Right lobe of liver (tissue), 6 donors: ENCODE measurements at regions not wholly inside any gene's neighbourhood (a gene's known extent, or its start where the extent isn't known, plus 50 kb on each side); places are given as distances from the start of the nearest gene placed in this dataset.
"Not testable (repeated sequence)": the region's sequence is repeated elsewhere in the genome, so short reads cannot be mapped to it uniquely, and the experiment has no call there.

ENCODE experiments used
- ATAC-seq, 4 donors: fragments of 200-7000 bp; cut with Tn5 transposase; one replicate each; pipeline ENCODE4 v1.9.1; 2020; ENCODE audit warnings: mild to moderate bottlenecking in 4 of 4, moderate library complexity in 4 of 4
- DNase-seq, 3 donors: peaks; one replicate each; pipeline ENCODE4 v3.0.0-alpha.2; 2020
- H3K27ac ChIP-seq, 3 donors: fragments of 200-600 bp; one replicate each; pipeline ENCODE4 v1.8.0; 2022
- H3K27me3 ChIP-seq, 2 donors: fragments of 200-600 bp; one replicate each; pipeline ENCODE4 v1.8.0; 2022
- H3K36me3 ChIP-seq, 4 donors: fragments of 200-600 bp; sonication (generic) in 1 of 4; one replicate each; pipeline versions ENCODE4 v1.5.1 to v1.8.0; 2017 to 2022; ENCODE audit warnings: control low read depth in 1 of 4
- H3K4me1 ChIP-seq, 4 donors: fragments of 200-600 bp; sonication (generic) in 1 of 4; one replicate each; pipeline versions ENCODE4 v1.5.1 to v1.8.0; 2017 to 2022; ENCODE audit warnings: control low read depth in 1 of 4
- H3K4me3 ChIP-seq, 3 donors: fragments of 200-600 bp; one replicate each; pipeline ENCODE4 v1.8.0; 2022
- H3K9me3 ChIP-seq, 4 donors: fragments of 200-600 bp; sonication (generic) in 1 of 4; one replicate each; pipeline versions ENCODE4 v1.5.1 to v1.8.0; 2017 to 2022; ENCODE audit warnings: control low read depth in 1 of 4
- POLR2A ChIP-seq: fragments of 450-650 bp; IDR thresholded peaks from one replicate; pipeline ENCODE4 v1.6.1; 2017; ENCODE audit warnings: antibody characterized with exemption, mild to moderate bottlenecking
- WGBS: methylation state at CpG from one replicate; pipeline ENCODE4 v1.1.6; 2018; ENCODE audit warnings: low coverage, low lambda C conversion rate; ENCODE audit not compliant: insufficient coverage; ENCODE audit errors: missing lambda C conversion rate; 5-methylcytosine and 5-hydroxymethylcytosine counted together
- intact Hi-C, 2 donors: fragments of 100-400 bp; cut with DNase I; formaldehyde crosslinking; loops; one replicate each; pipeline versions ENCODE4 v1.11.2 to v1.14.1; 2022
- TF ChIP-seq, protein P1 (sequence below), 4 donors: fragments of 200-600 bp in 3 of 4; fragments of 450-650 bp in 1 of 4; IDR thresholded peaks; one replicate each; pipeline versions ENCODE4 v1.5.1 to v1.8.0; 2016 to 2022; ENCODE audit warnings: antibody characterized with exemption in 4 of 4, mild to moderate bottlenecking in 2 of 4
- donor health status: DM: no; HTN: yes; CAD: no.
- donor health status: DM: no; HTN: no; CAD: no.
- donor health status: DM: no; HTN: no; CAD: no.
- donor health status: DM: no; HTN: yes; CAD: no.
- donor health status: DM: no; HTN: yes; CAD: no.

GRCh38 chr3:75894234-75894633 lies 108.9 kb upstream of the ZNF717 start:
- Histone ChIP-seq H3K9me3 (no peaks in the 10 kb centered on the region), H3K4me1 (no peaks in the 10 kb centered on the region), H3K27ac (no peak overlapping the region), H3K36me3 (no peaks in the 10 kb centered on the region), H3K27me3 (no peaks in the 10 kb centered on the region), H3K4me3 (no peak overlapping the region)
- TF ChIP-seq POLR2A = no peak
- TF ChIP-seq, protein P1, sequence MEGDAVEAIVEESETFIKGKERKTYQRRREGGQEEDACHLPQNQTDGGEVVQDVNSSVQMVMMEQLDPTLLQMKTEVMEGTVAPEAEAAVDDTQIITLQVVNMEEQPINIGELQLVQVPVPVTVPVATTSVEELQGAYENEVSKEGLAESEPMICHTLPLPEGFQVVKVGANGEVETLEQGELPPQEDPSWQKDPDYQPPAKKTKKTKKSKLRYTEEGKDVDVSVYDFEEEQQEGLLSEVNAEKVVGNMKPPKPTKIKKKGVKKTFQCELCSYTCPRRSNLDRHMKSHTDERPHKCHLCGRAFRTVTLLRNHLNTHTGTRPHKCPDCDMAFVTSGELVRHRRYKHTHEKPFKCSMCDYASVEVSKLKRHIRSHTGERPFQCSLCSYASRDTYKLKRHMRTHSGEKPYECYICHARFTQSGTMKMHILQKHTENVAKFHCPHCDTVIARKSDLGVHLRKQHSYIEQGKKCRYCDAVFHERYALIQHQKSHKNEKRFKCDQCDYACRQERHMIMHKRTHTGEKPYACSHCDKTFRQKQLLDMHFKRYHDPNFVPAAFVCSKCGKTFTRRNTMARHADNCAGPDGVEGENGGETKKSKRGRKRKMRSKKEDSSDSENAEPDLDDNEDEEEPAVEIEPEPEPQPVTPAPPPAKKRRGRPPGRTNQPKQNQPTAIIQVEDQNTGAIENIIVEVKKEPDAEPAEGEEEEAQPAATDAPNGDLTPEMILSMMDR (IDR thresholded peaks at IDR 0.05) = no peak
- DNase-seq (no peak), ATAC-seq (no peak)
- 39% methylated on average over 1 of the region's 1 CpG for WGBS
- intact Hi-C loops = no loop called here

- DNase-seq = no peak
- TF ChIP-seq, protein P1 (IDR thresholded peaks at IDR 0.05) = no peak
- TF ChIP-seq POLR2A = no peak
- intact Hi-C loops = no loop called here
- no peaks in the 10 kb centered on the region for H3K4me1 ChIP-seq
- no peak overlapping the region for H3K4me3 ChIP-seq
- H3K36me3 ChIP-seq = no peaks in the 10 kb centered on the region
- no peaks in the 10 kb centered on the region for H3K9me3 ChIP-seq
- no peak overlapping the region for H3K27ac ChIP-seq
- WGBS = 53% methylated on average over 3 of the region's 4 CpGs
- H3K27me3 ChIP-seq = no peaks in the 10 kb centered on the region
- ATAC-seq = no peak
These were observed 110.9 kb upstream of the ZNF717 start for GRCh38 chr3:75896265-75896664.

DNA sequence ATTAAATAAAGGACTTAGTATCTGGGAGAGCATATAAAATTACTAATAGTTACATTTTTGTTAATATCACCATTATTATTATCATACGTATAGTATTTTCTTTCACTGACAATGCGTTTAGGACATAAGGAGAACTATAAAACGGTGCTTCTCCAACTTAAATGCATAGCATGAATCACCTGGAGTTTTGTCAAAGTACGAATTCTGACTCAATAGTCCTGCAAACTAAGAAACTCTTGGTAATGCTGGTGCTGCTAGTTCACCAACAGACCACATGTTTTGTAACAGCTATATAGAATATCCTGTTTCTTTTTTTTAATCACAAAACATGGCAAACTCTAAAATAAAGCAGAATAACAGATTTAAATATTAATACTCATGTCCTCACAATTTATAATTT lies 116.1 kb upstream of the ZNF717 start:
- H3K36me3 ChIP-seq, H3K9me3 ChIP-seq, H3K4me3 ChIP-seq, H3K4me1 ChIP-seq, H3K27ac ChIP-seq, ATAC-seq, intact Hi-C loops, H3K27me3 ChIP-seq, DNase-seq: not testable (repeated sequence)
- 50% methylated on average over 4 of the region's 4 CpGs for WGBS

GRCh38 chr3:75906555-75907112 lies 121.3 kb upstream of the ZNF717 start:
- Histone ChIP-seq H3K9me3 (no peaks in the 10 kb centered on the region), H3K36me3 (no peaks in the 10 kb centered on the region), H3K4me3 (peak overlapping the region in 2 of 3 donors; percentile 7 to 18), H3K27me3 (no peaks in the 10 kb centered on the region), H3K27ac (no peak overlapping the region), H3K4me1 (no peaks in the 10 kb centered on the region)
- TF ChIP-seq, protein P1 (IDR thresholded peaks at IDR 0.05) = no peak
- no peak for TF ChIP-seq POLR2A
- WGBS = 5% methylated on average over 17 of the region's 37 CpGs
- intact Hi-C loops = no loop called here
- DNase-seq = peak in 2 of 3 donors; percentile 30 to 59
- peak; percentile 61 to 84 (median 75) for ATAC-seq

DNA sequence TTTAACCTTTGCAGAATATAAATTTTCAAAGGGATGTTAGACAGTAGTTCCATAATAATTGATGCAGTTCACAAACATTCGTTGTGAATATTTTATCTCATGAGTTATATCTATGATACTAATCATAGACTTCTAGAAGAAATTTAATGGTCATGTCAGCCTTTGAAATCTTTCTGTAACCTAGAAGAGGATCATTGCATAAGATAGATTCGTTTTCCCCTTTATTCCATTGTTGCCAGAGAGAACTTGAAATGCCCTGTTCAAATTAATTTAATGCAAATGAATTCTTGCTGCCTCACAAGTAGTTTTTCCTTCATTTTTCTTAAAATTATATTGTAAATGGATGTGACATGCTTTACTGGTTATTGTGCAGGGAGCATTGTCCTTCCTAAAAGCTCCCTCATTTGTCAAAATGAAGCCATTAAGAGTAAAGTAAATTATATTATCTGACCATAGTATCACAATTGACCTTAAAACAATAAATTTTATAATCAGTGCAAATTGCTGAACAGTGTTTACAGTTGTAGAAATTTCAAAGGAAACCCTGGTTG lies 128.5 kb upstream of the ZNF717 start:
- Histone ChIP-seq H3K4me1 (no peaks in the 10 kb centered on the region), H3K27ac (no peak overlapping the region), H3K4me3 (no peak overlapping the region), H3K36me3 (no peaks in the 10 kb centered on the region), H3K9me3 (no peaks in the 10 kb centered on the region), H3K27me3 (no peaks in the 10 kb centered on the region)
- ATAC-seq (no peak), DNase-seq (no peak)
- TF ChIP-seq, protein P1 (IDR thresholded peaks at IDR 0.05) = no peak
- no peak for TF ChIP-seq POLR2A
- intact Hi-C loops = no loop called here
- 24% methylated on average over 2 of the region's 2 CpGs for WGBS

DNA sequence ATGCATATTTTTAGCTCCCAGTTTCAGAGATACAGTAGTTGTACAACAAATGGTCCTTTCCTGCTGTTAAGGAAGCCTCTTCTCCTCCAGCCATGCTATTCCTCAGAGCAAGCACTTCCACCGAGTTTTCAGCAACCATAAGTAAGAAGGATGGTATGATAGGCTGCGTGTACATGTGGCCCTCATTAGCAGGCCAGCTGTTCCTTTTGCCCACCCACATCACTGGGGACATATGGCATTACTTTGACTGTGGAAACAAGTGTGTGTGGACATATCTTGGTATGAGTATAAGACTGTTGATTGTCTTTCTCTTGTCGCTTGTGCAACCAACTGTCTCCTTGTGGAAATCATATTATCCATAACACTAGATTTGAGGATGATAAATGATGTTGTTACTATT lies 129.4 kb upstream of the ZNF717 start:
- H3K36me3 ChIP-seq, H3K4me1 ChIP-seq, H3K27me3 ChIP-seq, H3K9me3 ChIP-seq, ATAC-seq, intact Hi-C loops, DNase-seq, H3K27ac ChIP-seq, H3K4me3 ChIP-seq: not testable (repeated sequence)
- WGBS = 31% methylated on average over 3 of the region's 3 CpGs
